ENCODE measurements at regions not wholly inside any gene's neighbourhood (a gene's known extent, or its start where the extent isn't known, plus 50 kb on each side); places are given as distances from the start of the nearest gene placed in this dataset.

DNA sequence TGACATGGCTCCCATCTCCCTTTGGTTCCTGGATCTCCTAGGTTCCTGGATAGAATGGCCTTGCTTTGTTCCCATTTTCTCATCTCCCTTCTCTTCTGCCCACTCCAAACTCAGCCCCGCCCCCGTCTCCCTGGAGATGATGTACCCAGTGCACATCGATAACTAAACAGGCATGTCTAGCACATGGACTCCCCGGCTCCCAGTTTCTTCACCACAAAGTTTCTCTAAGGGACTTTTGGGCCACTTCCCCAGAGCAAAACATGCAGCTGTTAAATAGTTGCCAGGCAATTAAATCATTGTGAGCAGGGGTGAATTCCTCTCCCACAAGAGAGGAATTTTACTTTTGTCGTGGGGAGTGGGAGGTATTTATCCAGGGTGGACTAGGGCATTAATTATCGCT lies 259.0 kb downstream of the GADD45G start:
- TF ChIP-seq, protein P1, sequence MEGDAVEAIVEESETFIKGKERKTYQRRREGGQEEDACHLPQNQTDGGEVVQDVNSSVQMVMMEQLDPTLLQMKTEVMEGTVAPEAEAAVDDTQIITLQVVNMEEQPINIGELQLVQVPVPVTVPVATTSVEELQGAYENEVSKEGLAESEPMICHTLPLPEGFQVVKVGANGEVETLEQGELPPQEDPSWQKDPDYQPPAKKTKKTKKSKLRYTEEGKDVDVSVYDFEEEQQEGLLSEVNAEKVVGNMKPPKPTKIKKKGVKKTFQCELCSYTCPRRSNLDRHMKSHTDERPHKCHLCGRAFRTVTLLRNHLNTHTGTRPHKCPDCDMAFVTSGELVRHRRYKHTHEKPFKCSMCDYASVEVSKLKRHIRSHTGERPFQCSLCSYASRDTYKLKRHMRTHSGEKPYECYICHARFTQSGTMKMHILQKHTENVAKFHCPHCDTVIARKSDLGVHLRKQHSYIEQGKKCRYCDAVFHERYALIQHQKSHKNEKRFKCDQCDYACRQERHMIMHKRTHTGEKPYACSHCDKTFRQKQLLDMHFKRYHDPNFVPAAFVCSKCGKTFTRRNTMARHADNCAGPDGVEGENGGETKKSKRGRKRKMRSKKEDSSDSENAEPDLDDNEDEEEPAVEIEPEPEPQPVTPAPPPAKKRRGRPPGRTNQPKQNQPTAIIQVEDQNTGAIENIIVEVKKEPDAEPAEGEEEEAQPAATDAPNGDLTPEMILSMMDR (IDR thresholded peaks at IDR 0.05; ENCODE audit: low read depth, low read length), result no peak
- TF ChIP-seq, protein P2, sequence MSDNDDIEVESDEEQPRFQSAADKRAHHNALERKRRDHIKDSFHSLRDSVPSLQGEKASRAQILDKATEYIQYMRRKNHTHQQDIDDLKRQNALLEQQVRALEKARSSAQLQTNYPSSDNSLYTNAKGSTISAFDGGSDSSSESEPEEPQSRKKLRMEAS (IDR thresholded peaks at IDR 0.05; ENCODE audit: low read depth, low read length), result no peak
- TF ChIP-seq POLR2A (IDR thresholded peaks at IDR 0.05; ENCODE audit: extremely low read depth, insufficient read length), result no peak
